GM06990 (cell line): ENCODE measurements at regions not wholly inside any gene's neighbourhood (a gene's known extent, or its start where the extent isn't known, plus 50 kb on each side); places are given as distances from the start of the nearest gene placed in this dataset.

ENCODE experiments used
- DNase-seq: peaks from one replicate; pipeline ENCODE4 v3.0.0-alpha.2; 2011; ENCODE audit not compliant: insufficient read length; ENCODE audit errors: extremely low read depth
- H3K27me3 ChIP-seq: replicated peaks from 2 replicates; pipeline ENCODE4 v1.6.0; 2011; ENCODE audit warnings: low read length; ENCODE audit not compliant: control insufficient read depth, insufficient read depth
- H3K36me3 ChIP-seq: 2 replicates; pipeline ENCODE4 v1.5.1; 2011; ENCODE audit warnings: low read length; ENCODE audit not compliant: control insufficient read depth, insufficient read depth
- H3K4me3 ChIP-seq: replicated peaks from 2 replicates; pipeline ENCODE4 v1.5.1; 2011; ENCODE audit warnings: low read depth, mild to moderate bottlenecking, control low read depth, low read length
- TF ChIP-seq, protein P1 (sequence below): IDR thresholded peaks from 2 replicates; pipeline ENCODE4 v1.5.1; 2011; ENCODE audit warnings: low read length, control low read depth, mild to moderate bottlenecking, inconsistent platforms; ENCODE audit not compliant: insufficient read depth, poor library complexity, severe bottlenecking

- TF ChIP-seq, protein P1, sequence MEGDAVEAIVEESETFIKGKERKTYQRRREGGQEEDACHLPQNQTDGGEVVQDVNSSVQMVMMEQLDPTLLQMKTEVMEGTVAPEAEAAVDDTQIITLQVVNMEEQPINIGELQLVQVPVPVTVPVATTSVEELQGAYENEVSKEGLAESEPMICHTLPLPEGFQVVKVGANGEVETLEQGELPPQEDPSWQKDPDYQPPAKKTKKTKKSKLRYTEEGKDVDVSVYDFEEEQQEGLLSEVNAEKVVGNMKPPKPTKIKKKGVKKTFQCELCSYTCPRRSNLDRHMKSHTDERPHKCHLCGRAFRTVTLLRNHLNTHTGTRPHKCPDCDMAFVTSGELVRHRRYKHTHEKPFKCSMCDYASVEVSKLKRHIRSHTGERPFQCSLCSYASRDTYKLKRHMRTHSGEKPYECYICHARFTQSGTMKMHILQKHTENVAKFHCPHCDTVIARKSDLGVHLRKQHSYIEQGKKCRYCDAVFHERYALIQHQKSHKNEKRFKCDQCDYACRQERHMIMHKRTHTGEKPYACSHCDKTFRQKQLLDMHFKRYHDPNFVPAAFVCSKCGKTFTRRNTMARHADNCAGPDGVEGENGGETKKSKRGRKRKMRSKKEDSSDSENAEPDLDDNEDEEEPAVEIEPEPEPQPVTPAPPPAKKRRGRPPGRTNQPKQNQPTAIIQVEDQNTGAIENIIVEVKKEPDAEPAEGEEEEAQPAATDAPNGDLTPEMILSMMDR: peak; percentile 55
- Histone ChIP-seq H3K36me3 (no peaks in the 10 kb centered on the region), H3K4me3 (no peak overlapping the region), H3K27me3 (no peaks in the 10 kb centered on the region)
- DNase-seq: no peak
These were observed 173.1 kb upstream of the GYPC start for GRCh38 chr2:126482582-126483464.

DNA sequence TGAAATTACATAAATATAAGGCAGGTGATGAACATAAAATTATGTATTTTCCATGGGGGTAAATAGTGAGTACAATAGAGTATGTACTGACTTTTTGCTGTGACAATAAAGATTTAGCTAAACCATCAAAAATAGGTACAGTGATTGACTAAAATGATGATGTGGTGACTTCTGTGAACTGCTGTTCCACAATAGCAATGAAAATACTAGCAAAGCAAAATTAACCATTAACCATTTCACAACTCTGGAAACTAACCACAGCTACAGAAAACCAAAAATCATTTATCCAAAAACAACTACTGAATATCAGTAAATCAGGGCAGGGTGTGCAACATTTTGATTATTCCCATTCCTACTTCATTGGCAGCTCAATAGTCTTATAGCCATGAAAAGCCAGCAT lies 161.4 kb upstream of the GYPC start:
- Histone ChIP-seq H3K27me3 (no peaks in the 10 kb centered on the region), H3K4me3 (no peak overlapping the region), H3K36me3 (no peaks in the 10 kb centered on the region)
- no peak for DNase-seq
- TF ChIP-seq, protein P1: no peak

GRCh38 chr2:126495189-126495588 lies 160.8 kb upstream of the GYPC start:
- no peak overlapping the region for H3K4me3 ChIP-seq
- H3K27me3 ChIP-seq: no peaks in the 10 kb centered on the region
- TF ChIP-seq, protein P1: no peak
- no peak for DNase-seq
- H3K36me3 ChIP-seq: no peaks in the 10 kb centered on the region

DNA sequence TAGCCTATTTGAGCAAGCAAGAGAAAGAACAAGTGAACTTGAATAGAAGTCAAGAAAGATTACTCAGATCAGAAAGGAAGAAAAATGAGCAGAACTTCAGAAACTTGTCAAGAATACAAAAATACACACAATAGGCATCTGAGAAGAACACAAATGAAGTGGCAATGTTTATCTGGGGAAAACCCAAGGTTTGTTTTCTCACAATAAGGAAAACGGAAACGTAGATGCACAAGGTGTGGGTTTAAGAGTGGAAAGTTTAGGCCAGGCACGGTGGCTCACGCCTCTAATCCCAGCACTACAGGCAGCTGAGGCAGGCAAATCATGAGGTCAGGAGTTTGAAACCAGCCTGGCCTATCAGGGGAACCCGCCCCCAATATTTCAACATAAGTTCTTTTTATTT lies 159.5 kb upstream of the GYPC start:
- no peaks in the 10 kb centered on the region for H3K36me3 ChIP-seq
- peak; percentile 77 for DNase-seq
- TF ChIP-seq, protein P1: no peak
- no peak overlapping the region for H3K4me3 ChIP-seq
- no peaks in the 10 kb centered on the region for H3K27me3 ChIP-seq

- H3K4me3 ChIP-seq: no peak overlapping the region
- TF ChIP-seq, protein P1: no peak
- no peaks in the 10 kb centered on the region for H3K27me3 ChIP-seq
- DNase-seq: no peak
- no peaks in the 10 kb centered on the region for H3K36me3 ChIP-seq
These were observed 152.5 kb upstream of the GYPC start for GRCh38 chr2:126503476-126503875.
